SW 1271 (cell line): ENCODE measurements at regions not wholly inside any gene's neighbourhood (a gene's known extent, or its start where the extent isn't known, plus 50 kb on each side); places are given as distances from the start of the nearest gene placed in this dataset.

Experiments
- DNase-seq, 2 experiments: peaks; one replicate each; lab custom pipeline; 2025; lab: John Stamatoyannopoulos, UW

GRCh38 chr2:121969166-121969565, 213.7 kb downstream of the TSN start:
- DNase-seq, result no peak

GRCh38 chr2:121969766-121970639, 214.6 kb downstream of the TSN start:
- DNase-seq, result no peak

- DNase-seq, result no peak
Observed at GRCh38 chr2:121972203-121972602, 216.8 kb downstream of the TSN start.

- peak; percentile 40 to 79 for DNase-seq
Observed at GRCh38 chr2:121974897-121975661, 219.6 kb downstream of the TSN start.

GRCh38 chr2:121976926-121977325, 221.5 kb downstream of the TSN start:
- DNase-seq, result no peak

GRCh38 chr2:121977326-121977725, 221.9 kb downstream of the TSN start:
- no peak for DNase-seq

- DNase-seq, result no peak
Observed at GRCh38 chr2:121992700-121993099, 237.2 kb downstream of the TSN start.

- DNase-seq, result no peak
Observed at GRCh38 chr2:121993682-121994081, 238.2 kb downstream of the TSN start.

- no peak for DNase-seq
Observed at GRCh38 chr2:121994238-121995206, 239.1 kb downstream of the TSN start.

GRCh38 chr2:121998751-121999150, 243.3 kb downstream of the TSN start:
- DNase-seq, result no peak

GRCh38 chr2:121999264-121999663, 243.8 kb downstream of the TSN start:
- no peak for DNase-seq

GRCh38 chr2:122000556-122001340, 245.3 kb downstream of the TSN start:
- DNase-seq, result no peak

- no peak for DNase-seq
Observed at GRCh38 chr2:122001441-122001874, 246.0 kb downstream of the TSN start.

- DNase-seq, result no peak
Observed at GRCh38 chr2:122003196-122003940, 247.9 kb downstream of the TSN start.

- no peak for DNase-seq
Observed at GRCh38 chr2:122007126-122007525, 251.7 kb downstream of the TSN start.

GRCh38 chr2:122007577-122007976, 252.1 kb downstream of the TSN start:
- no peak for DNase-seq

- DNase-seq, result no peak
Observed at GRCh38 chr2:122009561-122009960, 254.1 kb downstream of the TSN start.

GRCh38 chr2:122011493-122012270, 256.2 kb downstream of the TSN start:
- DNase-seq, result no peak

GRCh38 chr2:122018736-122019135, 263.3 kb downstream of the TSN start:
- DNase-seq, result no peak

- no peak for DNase-seq
Observed at GRCh38 chr2:122019724-122020123, 264.3 kb downstream of the TSN start.
